ENCODE measurements at regions not wholly inside any gene's neighbourhood (a gene's known extent, or its start where the extent isn't known, plus 50 kb on each side); places are given as distances from the start of the nearest gene placed in this dataset.
"Not testable (repeated sequence)": the region's sequence is repeated elsewhere in the genome, so short reads cannot be mapped to it uniquely, and the experiment has no call there.

DNA sequence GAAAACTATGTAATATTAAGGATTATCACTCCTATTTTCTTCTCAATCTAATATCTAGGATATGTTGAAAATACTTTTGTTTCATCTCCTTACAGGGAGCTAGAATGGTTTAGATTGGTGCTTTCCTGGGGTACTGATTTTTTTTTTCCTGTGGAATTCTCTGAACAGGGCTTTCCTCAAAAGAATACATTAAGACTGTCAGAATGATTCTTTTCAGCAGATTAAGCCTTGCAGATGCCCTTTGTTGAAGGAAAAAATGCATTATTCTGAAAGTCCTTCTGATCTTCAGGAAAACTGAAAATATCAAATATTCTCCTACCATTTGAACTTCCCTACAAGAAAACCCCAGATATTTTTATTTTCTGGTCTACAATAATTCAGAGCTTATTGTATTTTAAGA lies 178.9 kb downstream of the SOX4 start:
- Mint-ChIP-seq H3K27ac (ENCODE audit: low read depth) (no peak overlapping the region), H3K4me3 (no peak overlapping the region), H3K4me1 (no peaks in the 10 kb centered on the region), H3K27me3 (no peaks in the 10 kb centered on the region), H3K36me3 (ENCODE audit: insufficient read depth) (no peaks in the 10 kb centered on the region), H3K9me3 (no peaks in the 10 kb centered on the region)
- ATAC-seq (replicated peaks; ENCODE audit: extremely low read depth, poor library complexity, severe bottlenecking): no peak
- no peak for DNase-seq (ENCODE audit: low spot score in 2 of 2)

DNA sequence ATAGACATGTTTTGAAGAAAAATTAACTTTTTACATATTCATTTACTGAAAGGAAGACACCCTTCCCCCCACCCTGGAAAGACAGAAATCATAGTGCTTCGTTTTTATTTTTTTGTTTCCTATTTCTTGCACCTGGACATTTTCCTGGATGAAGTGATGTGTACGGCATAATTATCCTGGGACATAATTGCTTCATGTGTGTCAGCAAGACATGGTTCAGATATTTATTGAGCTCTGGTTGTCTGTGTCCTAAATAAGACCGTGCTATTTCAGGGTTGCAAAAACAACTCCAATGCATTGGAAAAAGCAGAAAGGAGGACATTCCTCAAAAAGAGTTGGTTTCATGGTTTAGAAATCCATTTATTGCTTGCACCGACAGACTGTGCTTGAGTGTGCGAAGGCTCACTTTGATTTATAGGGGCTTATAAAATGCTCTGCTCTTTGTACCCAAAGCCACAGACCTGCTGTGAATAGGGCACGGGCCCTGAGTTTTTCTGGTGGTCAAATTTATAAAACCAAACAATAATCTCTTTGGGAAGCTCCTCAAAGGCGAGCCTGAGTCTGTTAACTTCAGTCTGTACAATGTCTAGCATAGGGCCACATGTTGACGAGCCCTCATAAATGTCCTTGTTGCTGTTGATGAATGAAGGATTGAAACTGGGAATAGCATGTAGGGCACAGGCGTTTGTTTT lies 179.5 kb downstream of the SOX4 start:
- Mint-ChIP-seq H3K9me3 (no peaks in the 10 kb centered on the region), H3K27me3 (no peaks in the 10 kb centered on the region)
- no peak for ATAC-seq (replicated peaks; ENCODE audit: extremely low read depth, poor library complexity, severe bottlenecking)

DNA sequence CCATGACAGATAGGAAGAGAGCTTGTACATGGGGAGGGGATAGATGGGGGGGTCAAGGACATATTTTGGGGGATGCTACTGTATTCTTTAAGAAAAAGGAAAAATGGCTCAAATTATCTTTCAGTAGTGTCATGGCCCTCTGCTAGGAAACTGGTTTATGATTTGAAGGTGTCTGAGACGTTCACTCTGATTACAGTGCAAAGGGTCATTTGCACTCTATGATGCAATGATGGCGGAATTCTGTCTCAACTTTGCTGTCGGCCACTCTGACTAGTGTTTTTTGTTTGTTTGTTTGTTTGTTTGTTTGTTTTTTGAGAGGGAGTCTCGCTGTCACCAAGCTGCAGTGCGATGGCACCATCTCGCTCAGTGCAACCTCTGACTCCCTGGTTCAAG lies 180.0 kb downstream of the SOX4 start:
- Mint-ChIP-seq H3K4me3 (no peak overlapping the region), H3K36me3 (ENCODE audit: insufficient read depth) (no peaks in the 10 kb centered on the region), H3K27ac (ENCODE audit: low read depth) (no peak overlapping the region), H3K4me1 (no peaks in the 10 kb centered on the region), H3K27me3 (no peaks in the 10 kb centered on the region), H3K9me3 (no peaks in the 10 kb centered on the region)
- ATAC-seq (replicated peaks; ENCODE audit: extremely low read depth, poor library complexity, severe bottlenecking) (no peak), DNase-seq (ENCODE audit: low spot score in 2 of 2) (no peak)

More for the DNA sequence above, 179.5 kb downstream of the SOX4 start:
- no peak for DNase-seq (ENCODE audit: low spot score in 2 of 2)
- H3K4me1 Mint-ChIP-seq: no peaks in the 10 kb centered on the region
- H3K36me3 Mint-ChIP-seq (ENCODE audit: insufficient read depth): no peaks in the 10 kb centered on the region
- no peak overlapping the region for H3K4me3 Mint-ChIP-seq
- no peak overlapping the region for H3K27ac Mint-ChIP-seq (ENCODE audit: low read depth)

GRCh38 chr6:21777846-21778245 lies 184.3 kb downstream of the SOX4 start:
- ATAC-seq (replicated peaks; ENCODE audit: extremely low read depth, poor library complexity, severe bottlenecking) (no peak), DNase-seq (ENCODE audit: low spot score in 2 of 2) (no peak)
- H3K9me3 Mint-ChIP-seq: no peaks in the 10 kb centered on the region
- H3K4me1 Mint-ChIP-seq: no peaks in the 10 kb centered on the region
- H3K4me3 Mint-ChIP-seq: no peak overlapping the region
- no peaks in the 10 kb centered on the region for H3K27me3 Mint-ChIP-seq
- no peak overlapping the region for H3K27ac Mint-ChIP-seq (ENCODE audit: low read depth)
- peaks cover 2% of the 10 kb centered on the region for H3K36me3 Mint-ChIP-seq (ENCODE audit: insufficient read depth)

DNA sequence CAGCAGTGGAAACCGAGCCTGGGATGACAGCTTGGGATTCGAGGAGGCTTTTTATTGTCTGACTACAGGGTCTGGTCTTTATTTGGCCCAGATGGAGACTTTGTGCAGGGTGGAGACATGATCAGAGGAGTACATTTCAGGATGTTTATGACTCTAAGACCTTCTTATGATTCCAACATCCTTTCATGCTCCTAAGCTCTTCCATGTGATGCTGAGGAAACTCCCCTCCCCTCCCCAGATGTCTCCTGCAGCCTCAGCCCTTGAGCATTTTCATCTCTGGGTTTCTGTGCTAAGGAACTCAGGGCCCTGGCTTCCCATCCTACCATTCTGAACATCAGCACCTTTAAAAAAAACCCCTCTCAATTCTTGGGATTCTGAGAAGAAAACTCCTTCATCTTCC lies 186.6 kb downstream of the SOX4 start:
- Mint-ChIP-seq H3K4me3 (no peak overlapping the region), H3K4me1 (no peaks in the 10 kb centered on the region), H3K9me3 (no peaks in the 10 kb centered on the region), H3K36me3 (ENCODE audit: insufficient read depth) (peaks cover 2% of the 10 kb centered on the region), H3K27ac (ENCODE audit: low read depth) (no peak overlapping the region), H3K27me3 (no peaks in the 10 kb centered on the region)
- no peak for ATAC-seq (replicated peaks; ENCODE audit: extremely low read depth, poor library complexity, severe bottlenecking)
- no peak for DNase-seq (ENCODE audit: low spot score in 2 of 2)

DNA sequence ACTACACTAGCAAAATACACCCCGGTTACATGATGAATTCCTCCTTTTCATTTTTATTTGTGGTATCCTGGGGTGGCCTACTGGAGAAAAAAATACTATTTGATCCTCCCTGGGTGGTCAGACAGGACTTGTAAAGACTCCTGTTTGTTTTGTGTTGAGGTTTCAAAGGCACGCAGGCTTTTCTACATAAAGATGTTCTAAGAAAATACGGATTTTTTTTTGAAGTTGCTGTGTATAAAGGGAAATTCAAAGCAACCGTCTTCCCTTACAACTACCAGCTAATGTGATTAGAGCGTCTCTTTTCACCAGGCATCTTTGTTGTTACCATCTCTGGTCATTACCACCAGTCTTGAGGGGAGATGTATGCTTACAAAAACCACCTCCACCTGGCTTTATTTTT lies 187.1 kb downstream of the SOX4 start:
- ATAC-seq (replicated peaks; ENCODE audit: extremely low read depth, poor library complexity, severe bottlenecking): no peak
- Mint-ChIP-seq H3K4me3 (no peak overlapping the region), H3K9me3 (no peaks in the 10 kb centered on the region), H3K27me3 (no peaks in the 10 kb centered on the region), H3K27ac (ENCODE audit: low read depth) (no peak overlapping the region), H3K36me3 (ENCODE audit: insufficient read depth) (peaks cover 2% of the 10 kb centered on the region), H3K4me1 (no peaks in the 10 kb centered on the region)
- no peak for DNase-seq (ENCODE audit: low spot score in 2 of 2)

DNA sequence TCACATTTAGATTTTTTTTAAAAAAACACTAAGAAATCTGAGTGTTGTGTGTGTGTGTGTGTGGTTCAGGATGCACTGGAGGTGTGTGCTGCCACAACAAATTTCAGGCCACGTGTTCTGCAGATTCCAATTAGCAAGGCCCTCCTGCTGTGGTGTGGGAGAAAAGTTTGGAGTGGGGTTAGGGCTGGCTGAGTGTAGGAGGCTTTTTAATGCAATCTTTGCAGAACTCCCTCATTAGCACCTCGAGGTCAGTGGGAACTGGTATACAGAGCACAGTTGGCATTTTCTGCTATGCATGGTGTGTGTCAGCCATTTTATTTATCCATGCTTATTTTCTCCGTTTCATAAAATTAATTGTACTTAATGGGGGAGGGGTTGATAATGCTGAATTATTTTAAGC lies 187.6 kb downstream of the SOX4 start:
- H3K36me3 Mint-ChIP-seq (ENCODE audit: insufficient read depth): peaks cover 2% of the 10 kb centered on the region
- no peak overlapping the region for H3K27ac Mint-ChIP-seq (ENCODE audit: low read depth)
- no peaks in the 10 kb centered on the region for H3K4me1 Mint-ChIP-seq
- H3K4me3 Mint-ChIP-seq: no peak overlapping the region
- no peak for DNase-seq (ENCODE audit: low spot score in 2 of 2)
- ATAC-seq (replicated peaks; ENCODE audit: extremely low read depth, poor library complexity, severe bottlenecking): no peak
- no peaks in the 10 kb centered on the region for H3K9me3 Mint-ChIP-seq
- H3K27me3 Mint-ChIP-seq: no peaks in the 10 kb centered on the region

DNA sequence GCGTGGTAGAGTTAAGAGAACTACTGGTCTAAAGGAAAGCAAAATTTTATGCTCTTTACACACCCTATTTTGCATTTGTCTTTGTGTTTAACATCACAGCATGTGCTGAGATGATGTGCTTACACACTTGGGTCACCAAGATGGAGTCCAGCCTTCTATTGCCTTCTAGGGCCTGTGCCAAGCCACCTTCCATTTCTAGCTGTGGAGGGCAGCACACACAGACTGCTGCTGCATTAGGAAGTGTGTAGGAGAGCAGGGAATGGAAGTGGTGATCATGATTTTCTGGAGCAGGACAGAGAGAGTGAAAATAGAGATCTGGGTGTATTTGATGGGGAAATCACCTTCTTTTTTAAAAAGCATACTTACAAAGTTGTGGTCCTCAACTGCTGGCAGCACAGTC lies 191.6 kb downstream of the SOX4 start:
- H3K4me1 Mint-ChIP-seq: no peaks in the 10 kb centered on the region
- H3K4me3 Mint-ChIP-seq: no peak overlapping the region
- H3K27ac Mint-ChIP-seq (ENCODE audit: low read depth): no peak overlapping the region
- peaks cover 5% of the 10 kb centered on the region for H3K9me3 Mint-ChIP-seq
- peaks cover 2% of the 10 kb centered on the region for H3K36me3 Mint-ChIP-seq (ENCODE audit: insufficient read depth)
- ATAC-seq (replicated peaks; ENCODE audit: extremely low read depth, poor library complexity, severe bottlenecking): no peak
- no peak for DNase-seq (ENCODE audit: low spot score in 2 of 2)
- no peaks in the 10 kb centered on the region for H3K27me3 Mint-ChIP-seq

- Mint-ChIP-seq H3K27ac (ENCODE audit: low read depth) (no peak overlapping the region), H3K27me3 (no peaks in the 10 kb centered on the region), H3K4me3 (no peak overlapping the region), H3K4me1 (no peaks in the 10 kb centered on the region), H3K9me3 (peaks cover 5% of the 10 kb centered on the region), H3K36me3 (ENCODE audit: insufficient read depth) (no peaks in the 10 kb centered on the region)
- ATAC-seq (replicated peaks; ENCODE audit: extremely low read depth, poor library complexity, severe bottlenecking) (no peak), DNase-seq (ENCODE audit: low spot score in 2 of 2) (no peak)
These were observed 197.5 kb downstream of the SOX4 start for GRCh38 chr6:21791056-21791455.

- H3K27me3 Mint-ChIP-seq: no peaks in the 10 kb centered on the region
- H3K27ac Mint-ChIP-seq (ENCODE audit: low read depth): no peak overlapping the region
- DNase-seq (ENCODE audit: low spot score in 2 of 2): no peak
These were observed 198.0 kb downstream of the SOX4 start for GRCh38 chr6:21791581-21791980.

DNA sequence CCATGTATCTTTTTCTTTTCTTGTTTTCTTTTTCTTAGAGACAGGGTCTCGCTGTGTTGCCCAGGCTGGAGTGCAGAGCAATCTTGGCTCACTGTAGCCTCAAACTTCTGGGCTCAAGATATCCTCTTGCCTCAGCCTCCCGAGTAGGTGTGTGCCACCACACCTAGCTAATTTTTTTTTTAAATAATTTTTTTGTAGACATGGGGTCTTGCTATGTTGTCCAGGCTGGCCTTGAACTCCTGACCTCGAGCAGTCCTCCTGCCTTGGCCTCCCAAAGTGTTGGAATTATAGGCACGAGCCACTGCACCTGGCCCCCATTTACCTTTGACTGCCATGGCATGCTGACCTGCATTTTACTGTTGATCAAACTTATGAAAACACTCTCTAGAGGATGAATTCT lies 198.6 kb downstream of the SOX4 start:
- DNase-seq (ENCODE audit: low spot score in 2 of 2) (no peak), ATAC-seq (replicated peaks; ENCODE audit: extremely low read depth, poor library complexity, severe bottlenecking) (no peak)
- no peaks in the 10 kb centered on the region for H3K4me1 Mint-ChIP-seq
- H3K27ac Mint-ChIP-seq (ENCODE audit: low read depth): no peak overlapping the region
- no peak overlapping the region for H3K4me3 Mint-ChIP-seq
- no peaks in the 10 kb centered on the region for H3K27me3 Mint-ChIP-seq
- H3K9me3 Mint-ChIP-seq: peaks cover 5% of the 10 kb centered on the region
- no peaks in the 10 kb centered on the region for H3K36me3 Mint-ChIP-seq (ENCODE audit: insufficient read depth)

More at GRCh38 chr6:21791581-21791980, 198.0 kb downstream of the SOX4 start:
- Mint-ChIP-seq H3K4me3 (no peak overlapping the region), H3K4me1 (no peaks in the 10 kb centered on the region), H3K9me3 (peaks cover 5% of the 10 kb centered on the region), H3K36me3 (ENCODE audit: insufficient read depth) (no peaks in the 10 kb centered on the region)
- no peak for ATAC-seq (replicated peaks; ENCODE audit: extremely low read depth, poor library complexity, severe bottlenecking)

- not testable (repeated sequence) for H3K27ac Mint-ChIP-seq (ENCODE audit: low read depth); H3K27me3 Mint-ChIP-seq
These were observed 203.4 kb downstream of the SOX4 start for GRCh38 chr6:21796979-21797378.

DNA sequence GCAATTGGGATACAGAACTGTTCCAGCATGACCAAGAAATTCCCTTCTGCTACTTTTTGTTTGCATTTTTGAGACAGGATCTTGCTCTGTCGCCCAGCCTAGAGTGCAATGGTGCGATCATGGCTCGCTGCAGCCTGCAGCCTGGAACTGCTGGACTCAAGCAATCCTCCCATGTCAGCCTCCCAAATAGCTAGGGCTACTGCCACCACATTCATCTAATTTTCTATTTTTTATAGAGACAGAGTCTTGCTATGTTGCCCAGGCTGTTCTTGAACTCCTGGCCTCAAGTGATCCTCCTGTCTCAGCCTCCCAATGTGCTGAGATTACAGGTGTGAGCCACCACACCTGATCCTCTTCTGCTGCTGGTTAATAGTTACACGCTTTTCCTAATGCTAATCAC lies 204.9 kb downstream of the SOX4 start:
- Mint-ChIP-seq H3K9me3 (peaks cover 6% of the 10 kb centered on the region), H3K27me3 (no peaks in the 10 kb centered on the region), H3K36me3 (ENCODE audit: insufficient read depth) (no peaks in the 10 kb centered on the region), H3K4me1 (no peaks in the 10 kb centered on the region), H3K4me3 (no peak overlapping the region), H3K27ac (ENCODE audit: low read depth) (no peak overlapping the region)
- ATAC-seq (replicated peaks; ENCODE audit: extremely low read depth, poor library complexity, severe bottlenecking): no peak
- no peak for DNase-seq (ENCODE audit: low spot score in 2 of 2)

More at GRCh38 chr6:21796979-21797378, 203.4 kb downstream of the SOX4 start:
- not testable (repeated sequence) for DNase-seq (ENCODE audit: low spot score in 2 of 2); H3K36me3 Mint-ChIP-seq (ENCODE audit: insufficient read depth); ATAC-seq (replicated peaks; ENCODE audit: extremely low read depth, poor library complexity, severe bottlenecking); H3K9me3 Mint-ChIP-seq; H3K4me3 Mint-ChIP-seq; H3K4me1 Mint-ChIP-seq
